ENCODE measurements at regions not wholly inside any gene's neighbourhood (a gene's known extent, or its start where the extent isn't known, plus 50 kb on each side); places are given as distances from the start of the nearest gene placed in this dataset.

DNA sequence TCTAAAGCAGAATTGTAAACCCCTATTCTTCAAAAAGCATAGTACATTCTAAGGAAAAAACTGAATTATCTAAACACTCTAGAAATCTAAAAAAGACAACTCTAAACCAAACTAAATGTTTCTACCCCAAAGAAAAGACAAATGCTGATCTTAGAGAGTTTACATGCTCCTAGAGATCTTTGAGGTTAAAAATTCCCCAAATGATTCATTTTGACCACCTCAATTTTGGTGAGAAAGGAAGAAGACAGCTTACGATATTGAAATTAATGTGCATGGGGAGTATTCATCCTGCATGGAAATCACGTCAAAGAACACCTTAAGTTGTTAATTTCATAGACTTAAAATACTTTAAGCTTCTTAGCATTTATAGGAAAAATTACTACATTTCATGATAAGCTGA lies 377.8 kb upstream of the RUNX1 start:
- TF ChIP-seq GATA1 (IDR thresholded peaks at IDR 0.05; ENCODE audit: low read depth, low read length) (no peak), POLR2A (IDR thresholded peaks at IDR 0.05; ENCODE audit: low read length) (no peak)
- no peak for DNase-seq

DNA sequence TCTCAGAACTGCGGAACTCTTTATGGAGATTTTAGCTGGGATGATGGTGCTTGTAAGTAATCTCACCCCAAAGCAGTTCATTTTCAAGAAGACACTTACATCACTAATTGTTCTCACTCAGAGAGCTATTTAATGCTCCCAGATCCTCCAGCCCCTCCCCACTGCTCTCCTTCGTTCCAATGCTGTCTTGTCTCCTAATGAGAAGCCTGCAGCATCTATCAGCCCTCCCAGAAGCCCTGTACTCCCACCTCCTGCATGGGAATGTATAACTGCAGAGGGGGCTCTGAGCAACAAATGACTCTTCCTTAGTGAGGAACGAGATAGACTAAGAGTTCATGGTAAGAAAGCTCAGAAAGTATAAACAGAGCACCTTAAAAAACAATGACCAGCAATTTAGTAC lies 377.4 kb upstream of the RUNX1 start:
- TF ChIP-seq POLR2A (IDR thresholded peaks at IDR 0.05; ENCODE audit: low read length): no peak
- DNase-seq: no peak

DNA sequence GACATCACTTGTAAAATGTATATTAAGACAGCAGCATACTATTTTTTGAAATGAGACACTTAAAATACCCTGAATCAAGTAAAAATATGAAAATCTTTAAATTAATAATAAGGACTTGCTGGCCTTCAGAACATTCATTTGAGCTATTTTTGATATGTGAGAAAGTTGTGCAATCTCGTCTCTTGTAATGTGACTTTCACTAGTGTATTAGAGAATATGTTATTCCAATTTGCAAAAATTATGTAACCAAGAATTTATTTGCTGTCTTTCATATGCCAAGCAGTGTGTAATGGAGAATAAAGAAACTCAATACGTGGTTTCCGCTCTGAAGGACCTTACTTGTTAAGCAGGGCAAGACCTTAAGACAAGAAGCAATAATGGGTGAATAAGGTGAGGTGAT lies 375.0 kb upstream of the RUNX1 start:
- no peak for DNase-seq
- TF ChIP-seq GATA1 (IDR thresholded peaks at IDR 0.05; ENCODE audit: low read depth, low read length): no peak
- no peak for TF ChIP-seq POLR2A (IDR thresholded peaks at IDR 0.05; ENCODE audit: low read length)

DNA sequence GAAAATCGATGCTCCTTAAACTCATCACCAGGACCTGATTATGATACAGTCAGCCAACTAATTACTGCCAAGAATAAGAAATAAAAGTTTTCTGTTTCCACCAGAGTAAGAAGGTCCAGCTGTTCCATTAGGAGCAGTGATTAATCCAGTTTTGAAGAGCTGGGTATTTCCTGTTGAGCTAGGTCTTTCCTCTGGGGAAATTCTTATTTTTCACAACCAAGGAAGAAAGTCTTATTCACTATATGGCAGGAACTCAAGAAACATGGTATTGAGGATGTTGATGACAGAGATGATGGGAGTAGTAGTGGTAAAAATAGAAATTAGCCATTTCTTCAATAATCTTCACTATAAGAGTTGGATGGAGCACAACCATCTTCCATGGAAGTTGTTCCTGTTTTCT lies 374.6 kb upstream of the RUNX1 start:
- no peak for DNase-seq
- no peak for TF ChIP-seq GATA1 (IDR thresholded peaks at IDR 0.05; ENCODE audit: low read depth, low read length)
- TF ChIP-seq POLR2A (IDR thresholded peaks at IDR 0.05; ENCODE audit: low read length): no peak

DNA sequence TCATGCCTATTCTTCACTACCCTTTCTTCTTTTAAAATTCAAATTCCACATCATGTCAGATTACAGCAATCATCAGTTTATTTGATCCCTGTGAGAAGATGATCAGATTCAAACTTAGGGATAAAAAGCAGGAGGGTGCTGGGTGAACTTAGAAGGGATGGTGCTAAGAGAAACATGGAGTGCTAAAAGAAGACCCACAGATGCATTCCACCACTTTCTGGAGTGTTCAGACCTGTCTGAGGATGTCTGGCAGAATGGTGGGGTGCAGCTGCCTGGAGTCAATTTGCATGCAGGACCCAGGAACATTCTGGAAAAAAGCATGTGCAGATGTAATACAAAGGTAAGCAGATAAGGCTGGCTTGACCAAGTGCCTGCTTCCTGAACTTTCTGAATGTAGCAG lies 372.9 kb upstream of the RUNX1 start:
- DNase-seq: no peak
- TF ChIP-seq POLR2A (IDR thresholded peaks at IDR 0.05; ENCODE audit: low read length) (no peak), GATA1 (IDR thresholded peaks at IDR 0.05; ENCODE audit: low read depth, low read length) (no peak)

DNA sequence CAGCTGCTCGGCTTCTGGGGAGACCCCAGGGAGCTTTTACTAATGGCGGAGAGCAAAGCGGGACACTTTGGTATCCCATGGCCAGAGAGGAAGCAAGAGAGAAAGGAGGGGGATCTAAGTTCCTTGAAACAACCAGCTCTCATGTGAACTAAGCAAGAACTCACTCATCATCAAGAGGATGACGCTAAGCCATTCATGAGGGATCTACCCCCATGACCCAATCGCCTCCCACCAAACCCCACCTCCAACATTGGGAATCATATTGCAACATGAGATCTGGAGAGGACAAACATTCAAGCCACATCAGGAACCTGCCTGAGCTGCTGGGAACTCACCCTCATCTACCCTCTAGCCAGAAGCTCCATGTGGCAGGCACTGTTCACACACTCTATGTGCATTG lies 372.1 kb upstream of the RUNX1 start:
- no peak for DNase-seq
- TF ChIP-seq POLR2A (IDR thresholded peaks at IDR 0.05; ENCODE audit: low read length) (no peak), GATA1 (IDR thresholded peaks at IDR 0.05; ENCODE audit: low read depth, low read length) (no peak)

DNA sequence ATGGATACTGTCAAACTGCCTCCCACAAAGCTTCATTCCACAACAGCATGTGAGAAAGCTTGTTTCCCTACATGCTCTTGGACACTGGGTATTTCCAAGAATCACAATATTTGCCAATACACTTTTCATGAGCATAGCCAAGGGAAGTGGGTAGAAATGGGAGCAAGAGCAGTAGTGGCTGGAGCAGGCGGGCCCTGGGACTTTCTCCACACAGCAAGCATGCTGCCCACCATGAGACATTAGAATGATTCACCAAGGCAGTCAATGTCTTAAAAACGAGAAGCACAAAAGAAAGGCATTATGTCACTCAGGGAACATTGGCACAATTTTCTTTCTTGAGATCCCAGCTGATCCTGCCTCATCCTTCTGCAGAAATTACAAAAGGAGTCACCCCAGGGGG lies 371.6 kb upstream of the RUNX1 start:
- no peak for DNase-seq
- TF ChIP-seq POLR2A (IDR thresholded peaks at IDR 0.05; ENCODE audit: low read length) (no peak), GATA1 (IDR thresholded peaks at IDR 0.05; ENCODE audit: low read depth, low read length) (no peak)

DNA sequence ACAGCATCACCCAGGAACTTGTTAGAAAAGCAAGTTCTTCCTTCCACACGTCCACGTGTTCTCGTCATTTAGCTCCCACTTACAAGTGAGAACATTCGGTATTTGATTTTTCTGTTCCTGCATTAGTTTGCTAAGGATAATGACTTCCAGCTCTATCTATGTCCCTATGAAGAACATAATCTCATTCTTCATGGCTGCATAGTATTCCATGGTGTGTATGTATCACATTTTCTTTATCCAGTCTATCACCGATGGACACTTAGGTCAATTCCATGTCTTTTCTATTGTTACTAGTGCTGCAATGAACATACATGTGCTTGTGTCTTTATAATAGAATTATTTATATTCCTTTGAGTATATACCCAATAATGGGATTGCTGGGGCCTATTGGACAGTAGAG lies 368.7 kb upstream of the RUNX1 start:
- no peak for TF ChIP-seq POLR2A (IDR thresholded peaks at IDR 0.05; ENCODE audit: low read length)
- no peak for TF ChIP-seq GATA1 (IDR thresholded peaks at IDR 0.05; ENCODE audit: low read depth, low read length)

DNA sequence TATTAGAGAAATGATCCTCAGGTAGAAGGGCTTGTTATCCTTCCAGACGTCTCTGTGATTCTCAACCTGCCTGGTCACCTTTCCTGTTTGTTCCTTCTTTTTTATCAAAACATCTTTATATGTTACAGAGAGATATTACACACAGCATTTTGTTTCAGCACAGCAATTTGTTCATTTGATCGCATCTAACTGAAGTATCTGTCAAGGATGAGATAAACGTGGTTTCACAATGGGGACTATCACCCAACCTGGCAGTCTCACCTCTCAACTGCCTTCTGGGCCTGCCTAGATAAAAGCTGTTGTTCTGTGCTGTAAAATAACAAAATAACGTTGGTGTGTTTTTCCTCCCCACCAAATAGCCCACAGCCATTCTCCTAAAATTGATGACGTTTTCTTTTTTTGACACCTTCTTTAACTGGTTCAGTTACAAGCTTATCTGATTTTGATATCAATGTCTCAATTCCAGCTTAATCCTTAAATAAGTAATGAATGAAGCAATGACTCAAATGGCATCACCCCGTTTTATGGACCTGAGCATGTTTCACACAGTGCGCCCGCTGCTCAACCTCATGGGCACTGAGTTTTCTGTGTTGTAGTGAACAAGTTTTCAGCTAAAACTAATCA lies 367.9 kb upstream of the RUNX1 start:
- no peak for TF ChIP-seq POLR2A (IDR thresholded peaks at IDR 0.05; ENCODE audit: low read length)
- no peak for TF ChIP-seq GATA1 (IDR thresholded peaks at IDR 0.05; ENCODE audit: low read depth, low read length)

More for the DNA sequence above, 368.7 kb upstream of the RUNX1 start:
- no peak for DNase-seq

DNA sequence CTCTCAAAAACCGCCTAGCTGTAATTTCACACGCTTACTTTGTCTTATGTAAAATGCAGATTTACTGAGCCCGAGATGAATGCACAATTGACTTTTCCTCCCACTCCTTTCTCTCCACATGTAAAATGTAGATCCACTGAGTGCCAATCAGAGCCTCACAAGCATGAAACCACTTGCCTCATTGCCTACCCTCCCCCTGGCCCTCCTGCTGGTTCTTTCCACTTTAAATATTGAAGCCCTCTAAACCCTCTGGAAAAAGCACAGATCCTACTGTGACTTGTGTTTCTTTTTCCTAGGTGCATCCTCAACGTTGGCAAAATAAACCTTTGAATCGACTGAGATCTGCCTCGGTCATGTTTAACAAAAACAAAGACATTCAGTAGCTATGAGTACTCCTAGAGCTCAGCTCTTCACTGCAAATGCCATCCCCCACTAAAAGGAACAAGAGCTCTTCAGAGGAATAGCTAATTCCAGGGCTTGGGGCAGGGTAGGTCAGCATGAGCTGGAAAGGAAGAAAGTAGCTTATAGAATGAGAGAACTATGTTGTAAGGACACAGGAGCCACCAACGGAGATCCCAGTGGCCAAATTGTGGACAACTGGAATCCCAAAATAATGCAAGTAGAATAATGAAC lies 365.5 kb upstream of the RUNX1 start:
- TF ChIP-seq GATA1 (IDR thresholded peaks at IDR 0.05; ENCODE audit: low read depth, low read length): no peak
- no peak for TF ChIP-seq POLR2A (IDR thresholded peaks at IDR 0.05; ENCODE audit: low read length)
- DNase-seq: no peak

More for the DNA sequence above, 367.9 kb upstream of the RUNX1 start:
- DNase-seq: peak in 1 of 2 experiments; percentile 30

DNA sequence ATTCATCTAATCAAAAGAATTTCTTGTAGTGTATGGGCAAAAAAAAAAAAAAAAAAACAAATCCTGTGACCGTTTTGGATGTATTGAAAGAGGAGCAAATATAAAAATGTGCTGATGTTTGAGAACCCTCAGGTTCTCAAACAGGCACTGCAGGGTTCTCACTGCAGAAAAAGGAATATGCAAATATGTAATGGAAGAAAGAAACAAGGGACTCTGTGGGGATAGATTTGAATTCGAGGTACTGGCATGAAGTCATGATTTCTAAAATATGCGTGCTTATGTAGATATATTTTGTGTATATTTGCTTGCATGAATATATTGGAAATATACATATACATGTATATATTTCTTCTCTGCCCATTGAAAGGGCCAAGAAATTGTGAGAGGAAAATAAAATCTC lies 365.0 kb upstream of the RUNX1 start:
- DNase-seq: no peak
- TF ChIP-seq GATA1 (IDR thresholded peaks at IDR 0.05; ENCODE audit: low read depth, low read length) (no peak), POLR2A (IDR thresholded peaks at IDR 0.05; ENCODE audit: low read length) (no peak)

DNA sequence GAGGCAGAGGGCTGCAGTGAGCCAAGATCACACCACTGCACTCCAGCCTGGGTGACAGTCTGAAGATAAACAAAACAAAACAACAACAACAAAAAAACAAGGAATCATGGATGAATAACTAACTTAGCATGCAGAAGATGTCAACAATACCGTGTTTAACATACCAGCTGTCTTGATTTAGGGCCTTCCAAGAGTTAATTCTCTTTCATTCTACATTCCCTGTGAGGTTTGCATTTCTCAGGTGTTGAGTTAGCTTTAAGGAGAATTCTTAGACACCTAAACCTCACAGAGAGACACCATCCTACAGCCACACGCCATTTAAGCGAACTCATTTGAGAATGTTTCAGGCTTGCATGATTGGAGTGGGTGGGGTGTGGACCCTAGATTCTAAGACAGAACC lies 363.1 kb upstream of the RUNX1 start:
- no peak for DNase-seq
- TF ChIP-seq GATA1 (IDR thresholded peaks at IDR 0.05; ENCODE audit: low read depth, low read length) (no peak), POLR2A (IDR thresholded peaks at IDR 0.05; ENCODE audit: low read length) (no peak)

DNA sequence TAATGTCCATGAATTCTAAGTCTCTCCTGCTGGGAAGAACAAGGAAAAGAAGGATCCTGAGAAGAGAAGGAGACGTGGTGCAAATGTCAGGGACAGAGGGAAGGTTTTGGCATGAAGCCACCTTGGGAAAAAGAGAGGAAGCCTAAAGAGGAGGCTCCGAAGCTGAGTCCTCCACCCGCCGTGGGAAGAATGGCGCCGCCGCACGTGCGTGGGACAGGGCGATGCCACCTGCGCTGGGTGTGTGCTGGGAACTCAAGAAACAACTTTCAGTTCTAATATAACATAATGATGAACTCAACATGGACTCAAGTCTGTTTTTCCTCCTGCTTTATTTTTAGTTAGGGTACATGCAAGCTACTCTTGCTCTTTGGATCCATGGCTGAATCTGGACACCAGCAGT lies 362.3 kb upstream of the RUNX1 start:
- TF ChIP-seq GATA1 (IDR thresholded peaks at IDR 0.05; ENCODE audit: low read depth, low read length) (no peak), POLR2A (IDR thresholded peaks at IDR 0.05; ENCODE audit: low read length) (no peak)
- no peak for DNase-seq

DNA sequence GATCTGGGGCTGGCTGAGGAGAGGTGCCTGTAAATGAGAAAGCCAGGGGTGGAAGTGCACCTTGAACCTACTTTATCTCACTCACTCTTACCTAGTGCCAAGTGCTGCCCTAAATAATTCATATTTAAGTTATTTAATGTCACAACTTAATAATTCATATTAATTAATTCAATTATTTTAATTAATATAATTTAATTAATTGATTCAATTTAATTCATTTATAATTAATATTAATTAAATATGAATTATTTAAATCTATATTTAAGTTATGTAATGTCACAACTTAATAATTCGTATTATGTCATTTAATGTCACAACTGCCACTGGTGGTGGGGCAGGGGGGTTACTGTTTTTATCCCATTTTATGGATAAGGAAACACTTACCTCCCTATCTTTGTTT lies 361.6 kb upstream of the RUNX1 start:
- no peak for DNase-seq
- TF ChIP-seq GATA1 (IDR thresholded peaks at IDR 0.05; ENCODE audit: low read depth, low read length) (no peak), POLR2A (IDR thresholded peaks at IDR 0.05; ENCODE audit: low read length) (no peak)

DNA sequence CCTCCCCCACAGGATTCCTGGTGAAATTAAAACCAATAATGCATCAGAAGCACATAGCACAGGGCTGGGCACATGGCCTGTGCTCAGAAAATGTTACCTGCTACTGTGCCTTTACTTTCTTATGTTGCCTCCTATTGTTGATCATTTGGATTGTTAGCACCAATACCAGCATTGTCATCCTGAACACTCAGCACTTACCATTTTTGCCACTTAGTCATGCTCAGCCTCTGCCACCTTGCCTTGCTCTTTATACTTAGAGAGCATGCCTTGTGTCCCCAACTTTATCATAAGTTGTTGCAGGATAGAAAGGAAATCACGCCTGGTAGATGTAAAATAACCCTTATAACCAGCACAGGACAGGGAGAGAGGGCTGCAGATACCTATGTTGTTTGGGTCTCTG lies 361.0 kb upstream of the RUNX1 start:
- no peak for DNase-seq

More for the DNA sequence above, 361.0 kb upstream of the RUNX1 start:
- TF ChIP-seq GATA1 (IDR thresholded peaks at IDR 0.05; ENCODE audit: low read depth, low read length): no peak
- no peak for TF ChIP-seq POLR2A (IDR thresholded peaks at IDR 0.05; ENCODE audit: low read length)

Data from erythroblast (primary cell).